ENCODE measurements at regions not wholly inside any gene's neighbourhood (a gene's known extent, or its start where the extent isn't known, plus 50 kb on each side); places are given as distances from the start of the nearest gene placed in this dataset.

DNA sequence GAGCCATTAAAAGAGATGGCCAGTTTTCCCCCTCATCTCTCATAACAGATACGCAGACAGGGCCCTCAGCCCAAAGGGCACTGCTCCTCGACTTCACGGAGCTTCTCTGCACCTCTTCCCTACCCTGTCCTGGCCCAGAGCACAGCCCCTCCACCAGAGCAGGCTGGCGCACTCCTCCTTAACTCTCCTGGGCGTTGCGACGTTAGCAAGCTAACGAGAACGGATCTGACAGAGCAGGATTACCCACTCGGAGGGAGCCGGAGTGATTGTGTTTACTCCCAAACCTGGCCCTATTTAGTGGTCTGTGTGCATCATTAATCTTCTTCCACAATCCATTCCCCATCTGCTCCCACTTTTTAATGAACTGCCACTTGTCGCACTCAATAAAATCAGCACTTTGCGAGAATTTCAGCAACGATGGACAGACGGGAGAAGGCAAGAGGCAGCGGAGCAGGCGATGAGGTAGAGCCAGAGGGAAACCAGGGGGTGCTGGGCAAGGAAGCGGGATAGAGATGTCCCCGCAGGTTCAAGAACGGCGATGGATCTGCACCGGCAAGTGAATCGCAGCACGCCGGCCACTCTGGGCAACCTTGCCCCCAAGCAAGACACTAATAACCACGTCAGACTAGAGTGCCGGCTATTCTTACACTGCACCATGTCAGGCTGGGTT, 159.4 kb downstream of the BUD13 start:
- Histone ChIP-seq H3K27ac (no peak overlapping the region), H3K36me3 (no peaks in the 10 kb centered on the region), H3K4me1 (no peaks in the 10 kb centered on the region), H3K9me3 (no peaks in the 10 kb centered on the region), H3K27me3 (no peaks in the 10 kb centered on the region), H3K4me3 (no peak overlapping the region)
- no peak for TF ChIP-seq POLR2A (IDR thresholded peaks at IDR 0.05)
- no peak for TF ChIP-seq EP300 (IDR thresholded peaks at IDR 0.05)
- no peak for TF ChIP-seq POLR2AphosphoS5 (IDR thresholded peaks at IDR 0.05)
- TF ChIP-seq, protein P1, sequence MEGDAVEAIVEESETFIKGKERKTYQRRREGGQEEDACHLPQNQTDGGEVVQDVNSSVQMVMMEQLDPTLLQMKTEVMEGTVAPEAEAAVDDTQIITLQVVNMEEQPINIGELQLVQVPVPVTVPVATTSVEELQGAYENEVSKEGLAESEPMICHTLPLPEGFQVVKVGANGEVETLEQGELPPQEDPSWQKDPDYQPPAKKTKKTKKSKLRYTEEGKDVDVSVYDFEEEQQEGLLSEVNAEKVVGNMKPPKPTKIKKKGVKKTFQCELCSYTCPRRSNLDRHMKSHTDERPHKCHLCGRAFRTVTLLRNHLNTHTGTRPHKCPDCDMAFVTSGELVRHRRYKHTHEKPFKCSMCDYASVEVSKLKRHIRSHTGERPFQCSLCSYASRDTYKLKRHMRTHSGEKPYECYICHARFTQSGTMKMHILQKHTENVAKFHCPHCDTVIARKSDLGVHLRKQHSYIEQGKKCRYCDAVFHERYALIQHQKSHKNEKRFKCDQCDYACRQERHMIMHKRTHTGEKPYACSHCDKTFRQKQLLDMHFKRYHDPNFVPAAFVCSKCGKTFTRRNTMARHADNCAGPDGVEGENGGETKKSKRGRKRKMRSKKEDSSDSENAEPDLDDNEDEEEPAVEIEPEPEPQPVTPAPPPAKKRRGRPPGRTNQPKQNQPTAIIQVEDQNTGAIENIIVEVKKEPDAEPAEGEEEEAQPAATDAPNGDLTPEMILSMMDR (IDR thresholded peaks at IDR 0.05) = no peak
- DNase-seq (peak in 1 of 2 donors; percentile 29), ATAC-seq (ENCODE audit: low FRiP score in 2 of 2) (no peak)
- 75 to 84% methylated on average over 26 to 27 of the region's 27 CpGs for WGBS, 2 donors

GRCh38 chr11:116611998-116612620, 160.7 kb downstream of the BUD13 start:
- no peaks in the 10 kb centered on the region for H3K36me3 ChIP-seq
- TF ChIP-seq POLR2AphosphoS5 (IDR thresholded peaks at IDR 0.05) (no peak), EP300 (IDR thresholded peaks at IDR 0.05) (no peak)
- TF ChIP-seq, protein P1 (IDR thresholded peaks at IDR 0.05) = no peak
- DNase-seq = no peak
- no peak overlapping the region for H3K27ac ChIP-seq
- no peak for ATAC-seq (ENCODE audit: low FRiP score in 2 of 2)
- no peak overlapping the region for H3K4me3 ChIP-seq
- 81% methylated on average over 4 of the region's 4 CpGs for WGBS, 2 donors
- no peaks in the 10 kb centered on the region for H3K27me3 ChIP-seq
- no peaks in the 10 kb centered on the region for H3K9me3 ChIP-seq
- no peaks in the 10 kb centered on the region for H3K4me1 ChIP-seq

- ATAC-seq (ENCODE audit: low FRiP score in 2 of 2) (no peak), DNase-seq (no peak)
- no peaks in the 10 kb centered on the region for H3K9me3 ChIP-seq
- H3K4me3 ChIP-seq = no peak overlapping the region
- no peaks in the 10 kb centered on the region for H3K4me1 ChIP-seq
- no peaks in the 10 kb centered on the region for H3K36me3 ChIP-seq
- H3K27me3 ChIP-seq = no peaks in the 10 kb centered on the region
- TF ChIP-seq, protein P1 (IDR thresholded peaks at IDR 0.05) = no peak
- TF ChIP-seq EP300 (IDR thresholded peaks at IDR 0.05) (no peak), POLR2AphosphoS5 (IDR thresholded peaks at IDR 0.05) (no peak), POLR2A (IDR thresholded peaks at IDR 0.05) (no peak)
- WGBS, 2 donors = 69 to 73% methylated on average over 5 to 7 of the region's 7 CpGs
- H3K27ac ChIP-seq = no peak overlapping the region
These were observed 162.6 kb downstream of the BUD13 start for GRCh38 chr11:116610190-116610589.

GRCh38 chr11:116607027-116607426, 165.8 kb downstream of the BUD13 start:
- no peak for DNase-seq
- no peak for ATAC-seq (ENCODE audit: low FRiP score in 2 of 2)
- no peaks in the 10 kb centered on the region for H3K9me3 ChIP-seq
- H3K4me3 ChIP-seq = no peak overlapping the region
- no peaks in the 10 kb centered on the region for H3K4me1 ChIP-seq
- H3K36me3 ChIP-seq = no peaks in the 10 kb centered on the region
- H3K27me3 ChIP-seq = no peaks in the 10 kb centered on the region
- no peak overlapping the region for H3K27ac ChIP-seq
- TF ChIP-seq EP300 (IDR thresholded peaks at IDR 0.05) = no peak
- no peak for TF ChIP-seq POLR2A (IDR thresholded peaks at IDR 0.05)
- TF ChIP-seq, protein P1 (IDR thresholded peaks at IDR 0.05) = no peak
- TF ChIP-seq POLR2AphosphoS5 (IDR thresholded peaks at IDR 0.05) = no peak
